ENCODE measurements at regions not wholly inside any gene's neighbourhood (a gene's known extent, or its start where the extent isn't known, plus 50 kb on each side); places are given as distances from the start of the nearest gene placed in this dataset.

DNA sequence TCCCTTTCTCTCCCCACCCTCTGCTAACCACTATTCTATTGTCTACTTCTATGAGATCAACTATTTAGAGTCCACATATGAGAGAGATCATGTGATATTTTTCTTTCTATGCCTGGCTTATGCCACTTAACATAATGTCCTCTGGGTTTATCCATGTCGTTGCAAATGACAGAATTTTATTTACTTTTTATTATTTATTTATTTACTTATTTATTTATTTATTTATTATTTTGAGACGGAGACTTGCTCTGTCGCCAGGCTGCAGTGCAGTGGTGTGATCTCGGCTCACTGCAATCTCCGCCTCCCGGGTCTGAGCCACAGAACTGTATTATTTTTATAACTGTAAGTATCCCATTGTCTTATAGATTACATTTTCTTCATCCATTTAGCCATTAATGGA is 443.4 kb upstream of the CDH19 start:
- no peaks in the 10 kb centered on the region for H3K79me2 ChIP-seq (ENCODE audit: low read length)
- H3K4me2 ChIP-seq (ENCODE audit: low read depth, low read length): no peak overlapping the region
- DNase-seq: no peak
- TF ChIP-seq, protein P1, sequence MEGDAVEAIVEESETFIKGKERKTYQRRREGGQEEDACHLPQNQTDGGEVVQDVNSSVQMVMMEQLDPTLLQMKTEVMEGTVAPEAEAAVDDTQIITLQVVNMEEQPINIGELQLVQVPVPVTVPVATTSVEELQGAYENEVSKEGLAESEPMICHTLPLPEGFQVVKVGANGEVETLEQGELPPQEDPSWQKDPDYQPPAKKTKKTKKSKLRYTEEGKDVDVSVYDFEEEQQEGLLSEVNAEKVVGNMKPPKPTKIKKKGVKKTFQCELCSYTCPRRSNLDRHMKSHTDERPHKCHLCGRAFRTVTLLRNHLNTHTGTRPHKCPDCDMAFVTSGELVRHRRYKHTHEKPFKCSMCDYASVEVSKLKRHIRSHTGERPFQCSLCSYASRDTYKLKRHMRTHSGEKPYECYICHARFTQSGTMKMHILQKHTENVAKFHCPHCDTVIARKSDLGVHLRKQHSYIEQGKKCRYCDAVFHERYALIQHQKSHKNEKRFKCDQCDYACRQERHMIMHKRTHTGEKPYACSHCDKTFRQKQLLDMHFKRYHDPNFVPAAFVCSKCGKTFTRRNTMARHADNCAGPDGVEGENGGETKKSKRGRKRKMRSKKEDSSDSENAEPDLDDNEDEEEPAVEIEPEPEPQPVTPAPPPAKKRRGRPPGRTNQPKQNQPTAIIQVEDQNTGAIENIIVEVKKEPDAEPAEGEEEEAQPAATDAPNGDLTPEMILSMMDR (IDR thresholded peaks at IDR 0.05; ENCODE audit: low read length): no peak
- TF ChIP-seq EZH2 (optimal IDR thresholded peaks at IDR 0.05; ENCODE audit: low read depth, low read length) (no peak), EZH2phosphoT487 (IDR thresholded peaks at IDR 0.05; ENCODE audit: low read length) (no peak)
- no peaks in the 10 kb centered on the region for H3K27me3 ChIP-seq (replicated peaks; ENCODE audit: insufficient read depth, low read length)
- no peaks in the 10 kb centered on the region for H3K9me3 ChIP-seq (replicated peaks; ENCODE audit: insufficient read depth, low read length)
- H3F3A ChIP-seq (ENCODE audit: insufficient read depth, low read length): no peaks in the 10 kb centered on the region
- no peaks in the 10 kb centered on the region for H3K36me3 ChIP-seq (replicated peaks; ENCODE audit: insufficient read depth, low read length)
- no peak overlapping the region for H3K27ac ChIP-seq (ENCODE audit: low read length)
- H2AFZ ChIP-seq (ENCODE audit: low read length): no peak overlapping the region
- H4K20me1 ChIP-seq (ENCODE audit: insufficient read depth, low read length): no peaks in the 10 kb centered on the region
- no peaks in the 10 kb centered on the region for H3K4me1 ChIP-seq (ENCODE audit: low read length)
- no peak overlapping the region for H3K9ac ChIP-seq (ENCODE audit: low read length)
- no peaks in the 10 kb centered on the region for H3K9me2 ChIP-seq (replicated peaks; ENCODE audit: insufficient read depth, low read length)
- H3K4me3 ChIP-seq (ENCODE audit: low read length): no peak overlapping the region

DNA sequence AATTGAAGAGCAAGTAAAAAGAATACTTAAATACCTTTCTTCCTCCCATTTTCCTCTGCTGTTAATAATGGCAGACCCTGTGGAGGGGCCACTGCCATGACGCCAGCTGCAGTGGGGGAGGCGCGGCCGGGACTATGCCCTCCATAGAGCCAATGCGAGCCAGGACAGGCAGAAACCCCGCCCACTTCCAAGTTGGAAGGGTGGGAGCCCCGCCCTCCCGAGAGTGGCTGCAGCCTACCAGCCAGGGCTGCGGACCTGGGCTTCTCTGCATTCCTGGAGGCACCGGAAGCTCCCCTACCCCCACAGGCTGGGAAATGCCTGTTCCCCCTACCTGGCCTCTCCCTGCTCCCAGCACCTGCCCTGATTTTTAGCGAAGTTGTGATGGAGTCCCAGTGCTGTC is 439.4 kb upstream of the CDH19 start:
- Histone ChIP-seq H3K4me3 (ENCODE audit: low read length) (no peak overlapping the region), H3K79me2 (ENCODE audit: low read length) (no peaks in the 10 kb centered on the region), H4K20me1 (ENCODE audit: insufficient read depth, low read length) (no peaks in the 10 kb centered on the region), H3K36me3 (replicated peaks; ENCODE audit: insufficient read depth, low read length) (no peaks in the 10 kb centered on the region), H3K9ac (ENCODE audit: low read length) (no peak overlapping the region), H2AFZ (ENCODE audit: low read length) (no peak overlapping the region), H3K4me1 (ENCODE audit: low read length) (no peaks in the 10 kb centered on the region), H3K27me3 (replicated peaks; ENCODE audit: insufficient read depth, low read length) (no peaks in the 10 kb centered on the region), H3K4me2 (ENCODE audit: low read depth, low read length) (no peak overlapping the region), H3F3A (ENCODE audit: insufficient read depth, low read length) (no peaks in the 10 kb centered on the region), H3K9me3 (replicated peaks; ENCODE audit: insufficient read depth, low read length) (no peaks in the 10 kb centered on the region), H3K27ac (ENCODE audit: low read length) (no peak overlapping the region), H3K9me2 (replicated peaks; ENCODE audit: insufficient read depth, low read length) (no peaks in the 10 kb centered on the region)
- TF ChIP-seq EZH2 (optimal IDR thresholded peaks at IDR 0.05; ENCODE audit: low read depth, low read length): no peak
- no peak for TF ChIP-seq EZH2phosphoT487 (IDR thresholded peaks at IDR 0.05; ENCODE audit: low read length)
- TF ChIP-seq, protein P1 (IDR thresholded peaks at IDR 0.05; ENCODE audit: low read length): no peak
- DNase-seq: no peak

DNA sequence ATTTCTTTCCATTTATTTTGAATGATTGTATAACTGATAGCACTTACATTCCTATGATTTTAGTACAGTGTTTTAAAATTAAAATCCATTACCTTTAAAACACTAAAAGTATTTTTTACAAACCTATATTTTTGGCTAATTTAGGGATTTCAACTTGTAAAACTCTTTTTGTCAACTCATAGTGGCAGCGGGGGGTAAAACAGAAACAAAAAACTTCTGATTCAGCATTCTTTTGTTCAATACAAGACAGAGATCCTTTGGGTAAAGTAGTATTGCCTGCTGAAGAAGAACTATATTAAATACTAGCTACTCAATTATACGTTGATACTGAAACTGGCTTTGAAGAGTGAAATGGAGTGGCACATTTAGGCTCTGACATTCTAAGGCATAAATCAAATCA is 437.4 kb upstream of the CDH19 start:
- Histone ChIP-seq H3K9ac (ENCODE audit: low read length) (no peak overlapping the region), H2AFZ (ENCODE audit: low read length) (no peak overlapping the region), H3K36me3 (replicated peaks; ENCODE audit: insufficient read depth, low read length) (no peaks in the 10 kb centered on the region), H3K4me3 (ENCODE audit: low read length) (no peak overlapping the region), H3F3A (ENCODE audit: insufficient read depth, low read length) (no peaks in the 10 kb centered on the region), H3K79me2 (ENCODE audit: low read length) (no peaks in the 10 kb centered on the region), H3K4me1 (ENCODE audit: low read length) (no peaks in the 10 kb centered on the region), H3K27ac (ENCODE audit: low read length) (no peak overlapping the region), H3K27me3 (replicated peaks; ENCODE audit: insufficient read depth, low read length) (no peaks in the 10 kb centered on the region), H4K20me1 (ENCODE audit: insufficient read depth, low read length) (no peaks in the 10 kb centered on the region), H3K9me3 (replicated peaks; ENCODE audit: insufficient read depth, low read length) (no peaks in the 10 kb centered on the region), H3K4me2 (ENCODE audit: low read depth, low read length) (no peak overlapping the region), H3K9me2 (replicated peaks; ENCODE audit: insufficient read depth, low read length) (no peaks in the 10 kb centered on the region)
- no peak for DNase-seq
- TF ChIP-seq EZH2phosphoT487 (IDR thresholded peaks at IDR 0.05; ENCODE audit: low read length) (no peak), EZH2 (optimal IDR thresholded peaks at IDR 0.05; ENCODE audit: low read depth, low read length) (no peak)
- TF ChIP-seq, protein P1 (IDR thresholded peaks at IDR 0.05; ENCODE audit: low read length): no peak
